ENCODE measurements at regions not wholly inside any gene's neighbourhood (a gene's known extent, or its start where the extent isn't known, plus 50 kb on each side); places are given as distances from the start of the nearest gene placed in this dataset.

DNA sequence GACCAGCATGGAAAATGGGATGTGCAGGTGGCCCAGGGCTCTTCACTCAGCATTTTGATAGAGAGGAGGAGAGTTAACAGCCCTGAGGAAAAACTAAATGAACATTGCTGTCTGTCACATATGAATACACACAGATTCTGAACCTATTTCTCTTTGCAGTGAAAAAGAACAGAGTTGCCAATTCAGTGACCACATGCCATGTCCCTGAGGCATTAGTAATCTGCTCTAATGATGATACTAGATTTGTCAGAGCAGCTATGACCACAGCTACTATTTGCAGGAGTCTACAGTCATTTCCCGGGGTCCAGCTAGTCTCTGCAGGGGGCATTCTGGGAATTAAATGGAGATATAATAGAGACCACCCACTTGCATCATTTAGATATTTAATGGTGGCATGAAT lies 267.6 kb downstream of the TMX3 start:
- H3K4me3 ChIP-seq (ENCODE audit: low read depth, low read length): no peak overlapping the region
- DNase-seq (ENCODE audit: low read depth): no peak
- TF ChIP-seq, protein P1, sequence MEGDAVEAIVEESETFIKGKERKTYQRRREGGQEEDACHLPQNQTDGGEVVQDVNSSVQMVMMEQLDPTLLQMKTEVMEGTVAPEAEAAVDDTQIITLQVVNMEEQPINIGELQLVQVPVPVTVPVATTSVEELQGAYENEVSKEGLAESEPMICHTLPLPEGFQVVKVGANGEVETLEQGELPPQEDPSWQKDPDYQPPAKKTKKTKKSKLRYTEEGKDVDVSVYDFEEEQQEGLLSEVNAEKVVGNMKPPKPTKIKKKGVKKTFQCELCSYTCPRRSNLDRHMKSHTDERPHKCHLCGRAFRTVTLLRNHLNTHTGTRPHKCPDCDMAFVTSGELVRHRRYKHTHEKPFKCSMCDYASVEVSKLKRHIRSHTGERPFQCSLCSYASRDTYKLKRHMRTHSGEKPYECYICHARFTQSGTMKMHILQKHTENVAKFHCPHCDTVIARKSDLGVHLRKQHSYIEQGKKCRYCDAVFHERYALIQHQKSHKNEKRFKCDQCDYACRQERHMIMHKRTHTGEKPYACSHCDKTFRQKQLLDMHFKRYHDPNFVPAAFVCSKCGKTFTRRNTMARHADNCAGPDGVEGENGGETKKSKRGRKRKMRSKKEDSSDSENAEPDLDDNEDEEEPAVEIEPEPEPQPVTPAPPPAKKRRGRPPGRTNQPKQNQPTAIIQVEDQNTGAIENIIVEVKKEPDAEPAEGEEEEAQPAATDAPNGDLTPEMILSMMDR (IDR thresholded peaks at IDR 0.05; ENCODE audit: low read depth, low read length, missing control alignments): no peak

DNA sequence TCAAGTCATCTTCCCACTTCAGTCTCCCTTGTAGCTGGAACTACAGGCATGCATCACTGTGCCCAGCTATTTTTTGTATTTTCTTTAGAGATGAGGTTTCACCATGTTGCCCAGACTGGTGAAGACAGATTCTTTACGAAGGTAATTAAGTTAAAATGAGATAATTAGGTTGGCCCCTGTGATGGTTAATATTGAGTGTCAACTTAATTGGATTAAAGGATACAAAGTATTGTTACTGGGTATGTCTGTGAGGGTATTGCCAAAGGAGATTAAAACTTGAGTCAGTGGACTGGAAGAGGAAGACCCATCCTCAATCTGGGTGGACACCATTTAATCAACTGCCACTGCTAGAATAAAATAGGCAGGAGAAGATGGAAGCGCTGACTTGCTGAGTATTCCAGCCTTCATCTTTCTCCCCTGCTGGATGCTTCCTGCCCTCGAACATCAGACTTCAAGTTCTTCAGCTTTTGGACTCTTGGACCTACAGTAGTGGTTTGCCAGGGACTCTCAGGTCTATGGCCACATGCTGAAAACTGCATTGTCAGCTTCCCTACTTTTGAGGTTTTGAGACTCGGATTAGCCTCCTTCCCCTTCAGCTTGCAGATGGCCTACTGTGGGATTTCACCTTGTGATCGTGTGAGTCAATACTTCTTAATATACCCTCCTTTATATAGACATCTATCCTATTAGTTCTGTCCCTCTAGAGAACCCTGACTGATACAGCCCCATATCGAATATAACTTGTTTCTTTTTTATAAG lies 269.1 kb downstream of the TMX3 start:
- TF ChIP-seq, protein P1 (IDR thresholded peaks at IDR 0.05; ENCODE audit: low read depth, low read length, missing control alignments): no peak
- H3K4me3 ChIP-seq (ENCODE audit: low read depth, low read length): no peak overlapping the region
- DNase-seq (ENCODE audit: low read depth): no peak

DNA sequence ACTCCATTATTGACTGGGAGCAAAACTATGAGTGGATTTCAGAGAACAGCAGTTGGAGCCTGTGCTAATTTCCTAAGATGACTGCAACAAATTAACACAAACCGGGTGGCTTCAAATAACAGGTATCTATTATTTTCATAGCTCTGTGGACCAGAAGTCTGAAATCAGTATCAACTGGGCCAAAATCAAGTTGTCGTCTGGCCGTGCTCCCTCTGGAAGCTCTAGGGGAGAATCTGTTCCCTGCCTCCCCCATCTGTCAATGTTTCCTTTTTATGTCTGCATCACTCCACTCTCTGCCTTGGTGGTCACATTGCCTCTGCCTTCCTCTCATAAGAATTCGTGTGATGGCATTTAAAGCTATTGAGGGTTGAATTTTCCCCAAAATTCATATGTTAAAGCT lies 269.8 kb downstream of the TMX3 start:
- DNase-seq (ENCODE audit: low read depth): no peak
- TF ChIP-seq, protein P1 (IDR thresholded peaks at IDR 0.05; ENCODE audit: low read depth, low read length, missing control alignments): no peak
- H3K4me3 ChIP-seq (ENCODE audit: low read depth, low read length): no peak overlapping the region

DNA sequence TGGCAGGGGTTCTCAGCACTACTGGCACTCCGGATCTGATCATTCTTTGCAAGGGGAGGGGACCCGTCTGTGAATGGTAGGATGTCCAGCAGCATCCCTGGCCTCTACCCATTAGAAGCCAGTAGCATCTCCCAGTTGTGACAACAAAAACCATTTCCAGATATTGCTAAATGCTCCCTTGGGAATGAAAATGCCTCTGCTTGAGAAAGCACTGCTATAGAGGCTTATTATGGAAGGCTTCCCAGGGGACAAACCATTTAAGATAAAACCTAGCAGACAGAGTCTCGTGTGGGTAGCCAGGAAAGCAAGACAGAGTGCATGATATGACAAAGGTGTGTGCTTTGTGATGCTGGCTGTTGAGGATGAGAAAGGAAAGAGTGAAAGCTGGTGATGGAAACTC lies 273.7 kb downstream of the TMX3 start:
- H3K4me3 ChIP-seq (ENCODE audit: low read depth, low read length): no peak overlapping the region
- TF ChIP-seq, protein P1 (IDR thresholded peaks at IDR 0.05; ENCODE audit: low read depth, low read length, missing control alignments): no peak
- no peak for DNase-seq (ENCODE audit: low read depth)

- DNase-seq (ENCODE audit: low read depth): no peak
- TF ChIP-seq, protein P1 (IDR thresholded peaks at IDR 0.05; ENCODE audit: low read depth, low read length, missing control alignments): no peak
Observed at GRCh38 chr18:68440433-68440832, 274.5 kb downstream of the TMX3 start.

DNA sequence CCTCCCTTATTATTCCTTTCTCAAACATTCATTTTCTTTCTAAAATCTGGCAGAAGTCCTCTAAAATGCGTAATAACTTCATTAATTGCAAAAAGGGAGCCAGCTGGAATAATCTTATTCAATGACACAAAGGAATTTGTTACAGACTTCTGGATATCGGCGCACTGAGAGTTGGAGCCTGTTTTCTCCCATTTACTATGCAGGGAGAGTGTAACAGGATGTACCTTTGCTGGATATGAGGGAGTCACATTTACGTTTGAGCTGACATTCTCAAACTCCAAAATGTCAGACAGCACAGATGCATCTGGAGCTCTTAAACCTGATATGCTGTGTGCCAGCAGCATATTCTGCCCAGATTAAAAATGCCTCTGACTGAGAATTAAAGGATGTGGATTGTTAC lies 275.3 kb downstream of the TMX3 start:
- no peak for DNase-seq (ENCODE audit: low read depth)
- TF ChIP-seq, protein P1 (IDR thresholded peaks at IDR 0.05; ENCODE audit: low read depth, low read length, missing control alignments): no peak
- no peak overlapping the region for H3K4me3 ChIP-seq (ENCODE audit: low read depth, low read length)

More at GRCh38 chr18:68440433-68440832, 274.5 kb downstream of the TMX3 start:
- no peak overlapping the region for H3K4me3 ChIP-seq (ENCODE audit: low read depth, low read length)

DNA sequence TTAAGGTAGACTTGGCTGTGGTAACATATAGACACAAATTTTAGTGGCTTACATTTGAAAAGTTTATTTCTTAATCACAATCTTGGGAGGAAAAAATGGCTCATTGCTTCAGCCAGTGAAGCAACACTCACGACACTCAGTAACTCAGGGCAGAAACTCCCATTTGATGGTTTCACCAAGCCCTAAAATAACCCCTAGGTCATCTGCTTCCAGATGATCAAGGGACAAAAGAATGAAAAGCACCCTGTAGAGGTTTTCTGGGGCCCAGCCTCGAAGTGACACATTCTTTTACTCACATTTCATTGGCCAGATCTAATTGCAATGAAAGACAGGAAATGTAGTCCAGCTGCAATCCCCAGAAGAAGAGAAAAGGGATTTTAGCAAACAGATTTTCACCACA lies 275.9 kb downstream of the TMX3 start:
- TF ChIP-seq, protein P1 (IDR thresholded peaks at IDR 0.05; ENCODE audit: low read depth, low read length, missing control alignments): no peak
- H3K4me3 ChIP-seq (ENCODE audit: low read depth, low read length): no peak overlapping the region
- no peak for DNase-seq (ENCODE audit: low read depth)
